ENCODE measurements at regions not wholly inside any gene's neighbourhood (a gene's known extent, or its start where the extent isn't known, plus 50 kb on each side); places are given as distances from the start of the nearest gene placed in this dataset.

DNA sequence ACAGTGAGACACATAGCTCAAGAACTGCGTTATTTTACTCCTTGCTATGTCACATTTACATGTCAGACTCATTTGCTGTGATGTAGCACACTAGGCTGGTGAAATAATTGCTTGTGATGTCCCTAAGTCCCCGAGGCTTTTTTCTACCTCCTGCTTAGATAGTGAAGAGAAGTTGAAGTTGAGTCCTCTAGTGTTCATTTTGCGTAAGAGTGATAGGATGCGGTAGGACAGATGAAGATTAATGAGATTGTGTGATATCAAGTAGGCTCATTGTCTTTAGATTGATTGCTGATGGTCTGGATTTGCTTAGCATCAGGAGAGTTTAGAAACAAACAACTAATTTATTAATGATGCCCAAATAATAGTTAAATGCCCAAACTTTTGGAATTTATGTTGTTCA is 173.6 kb upstream of the NUDT6 start:
- DNase-seq (ENCODE audit: low spot score): peak; percentile 30

DNA sequence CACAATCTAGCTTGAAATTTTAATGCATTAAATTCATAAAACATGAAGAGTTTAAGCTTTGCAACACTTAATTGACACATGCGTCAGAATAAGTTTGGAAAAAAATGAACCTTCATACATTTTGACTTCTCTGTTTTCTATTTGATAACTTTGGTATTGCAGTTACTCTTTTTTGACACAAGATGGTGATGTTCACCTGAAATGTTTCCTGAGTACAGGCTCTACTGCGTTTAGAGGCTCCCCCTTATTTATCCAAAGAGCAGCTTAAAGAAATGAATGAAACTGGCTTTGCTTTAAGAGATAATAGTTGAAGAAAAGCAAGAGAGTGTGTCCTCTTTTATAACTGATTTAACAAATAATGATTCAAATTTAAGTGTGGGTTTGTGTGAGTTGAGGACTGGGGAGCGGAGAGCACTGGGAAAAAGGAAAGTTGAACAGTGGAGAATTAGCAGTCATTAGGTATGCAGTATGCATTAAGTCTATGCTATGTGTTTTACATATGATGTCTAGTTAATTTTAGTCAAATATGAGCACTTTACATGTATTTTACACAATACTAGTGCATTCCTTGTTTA is 180.6 kb upstream of the NUDT6 start:
- peak; percentile 30 for DNase-seq (ENCODE audit: low spot score)

DNA sequence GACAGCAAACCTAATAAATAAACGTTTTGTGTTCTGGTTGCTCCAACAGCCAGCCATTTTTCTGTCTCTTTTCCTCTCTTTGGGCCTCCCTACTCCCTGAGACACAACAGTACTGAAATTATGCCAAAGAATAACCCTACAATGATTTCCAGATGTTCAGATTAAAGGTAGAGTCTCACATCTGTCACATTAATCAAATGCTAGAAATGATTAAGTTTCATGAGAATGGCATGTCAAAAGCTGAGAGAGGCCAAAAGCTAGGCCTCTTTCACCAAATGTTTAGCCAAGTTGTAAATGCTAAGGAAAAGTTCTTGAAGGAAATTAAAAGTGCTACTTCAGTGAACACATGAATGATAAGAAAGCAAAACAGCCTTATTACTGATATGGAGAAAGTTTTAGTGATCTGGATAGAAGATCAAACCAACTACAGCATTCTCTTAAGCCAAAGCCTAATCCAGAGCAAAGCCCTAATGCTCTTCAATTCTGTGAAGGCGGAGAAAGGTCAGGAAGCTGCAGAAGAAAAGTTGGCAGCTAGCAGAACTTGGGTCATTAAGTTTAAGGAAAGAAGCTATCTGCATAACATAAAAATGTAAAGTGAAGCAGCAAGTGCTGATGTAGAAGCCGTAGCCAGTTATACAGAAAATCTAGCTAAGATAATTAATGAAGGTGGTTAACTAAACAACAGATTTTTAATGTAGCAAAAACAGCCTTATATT is 182.1 kb upstream of the NUDT6 start:
- DNase-seq (ENCODE audit: low spot score): no peak

DNA sequence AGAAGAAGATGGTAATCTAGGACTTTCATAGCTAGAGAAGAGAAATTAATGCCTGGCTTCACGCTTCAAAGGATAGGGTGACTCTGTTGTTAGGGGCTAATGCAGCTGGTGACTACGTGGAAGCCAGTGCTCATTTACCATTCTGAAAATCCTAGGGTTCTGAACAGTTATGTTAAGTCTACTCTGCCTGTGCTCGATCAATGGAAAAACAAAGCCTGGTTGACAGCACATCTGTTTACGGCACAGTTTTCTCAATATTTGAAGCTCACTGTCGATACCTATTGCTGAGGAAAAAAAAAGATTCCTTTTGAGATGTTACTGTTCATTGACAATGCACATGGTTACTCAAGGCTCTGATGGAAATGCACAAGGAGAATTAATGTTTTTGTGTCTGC is 182.6 kb upstream of the NUDT6 start:
- DNase-seq (ENCODE audit: low spot score): no peak

DNA sequence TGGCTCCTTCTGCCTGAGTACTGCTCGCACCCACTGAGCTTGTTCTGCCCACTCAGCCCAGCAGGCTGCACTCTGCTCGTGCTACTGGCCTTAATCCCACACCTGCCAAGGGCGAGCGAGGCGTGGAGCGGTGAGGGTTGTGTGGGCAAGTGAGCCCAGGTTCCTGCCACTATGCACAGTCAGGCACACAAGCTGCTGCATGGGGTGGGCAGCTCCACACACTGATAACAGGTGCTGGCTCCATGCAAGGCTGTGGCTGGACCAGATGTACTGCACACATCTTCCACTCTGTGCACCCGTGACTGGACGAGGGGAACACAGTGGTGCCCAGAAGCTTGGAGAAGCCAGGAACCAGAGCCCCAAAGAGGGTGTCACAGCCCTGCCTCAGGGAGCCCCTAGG is 184.3 kb upstream of the NUDT6 start:
- no peak for DNase-seq (ENCODE audit: low spot score)

DNA sequence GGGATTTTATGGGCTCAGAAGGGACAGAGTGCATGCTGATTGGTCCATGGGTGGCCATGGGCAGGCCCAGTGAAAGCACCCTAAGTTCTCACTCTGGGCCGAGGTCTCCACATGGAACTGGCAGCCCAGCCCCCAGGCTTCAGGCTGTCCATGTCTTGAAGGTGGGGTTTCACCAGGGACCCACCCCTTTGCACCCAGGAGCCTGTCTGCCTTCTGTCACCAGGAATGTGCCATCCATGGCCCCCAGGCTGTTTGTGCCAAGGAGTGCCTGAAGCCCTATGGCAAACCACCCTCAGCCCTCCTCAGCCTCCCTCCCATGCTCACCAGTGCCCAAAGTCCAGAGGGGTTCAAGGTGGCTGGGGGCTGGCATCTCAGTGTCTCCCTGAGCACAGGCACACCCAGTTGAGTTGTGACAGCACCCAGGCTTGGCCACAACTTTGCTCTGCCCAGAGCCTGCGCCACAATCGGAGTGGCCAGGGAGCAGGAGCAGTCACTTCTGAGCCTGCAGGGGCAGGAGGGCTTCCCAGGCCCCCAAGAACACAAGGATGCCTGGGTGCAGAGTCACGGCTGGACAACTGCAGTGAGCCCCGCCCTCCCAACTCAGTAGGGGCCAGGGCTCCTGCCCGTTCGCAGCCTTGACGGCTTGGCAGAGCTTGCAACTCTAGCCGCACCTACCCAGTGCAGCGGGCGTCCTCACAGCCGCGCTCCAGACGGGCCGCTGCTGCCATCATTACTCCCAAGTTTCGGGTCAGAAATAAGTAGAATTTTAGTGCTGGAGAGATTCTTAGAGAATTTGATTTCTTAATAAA is 185.3 kb upstream of the NUDT6 start:
- no peak for DNase-seq (ENCODE audit: low spot score)

DNA sequence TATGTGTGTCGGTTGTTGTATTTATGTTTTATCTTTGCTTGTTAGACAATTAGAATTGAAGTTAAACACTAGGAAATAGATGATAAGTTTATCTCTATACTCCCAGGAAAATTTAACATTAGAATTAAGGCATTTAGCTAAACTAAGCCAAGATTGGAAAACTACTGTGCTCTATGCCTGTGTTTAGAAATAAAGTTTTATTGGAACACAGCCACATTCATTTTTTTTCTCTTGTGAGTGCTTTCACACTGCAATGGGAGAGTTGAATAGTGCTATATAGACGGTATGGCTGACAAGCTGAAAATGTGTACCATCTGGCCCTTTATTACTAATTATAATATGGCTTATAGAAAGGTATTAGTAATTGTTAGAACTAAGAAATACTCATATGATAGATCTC is 186.7 kb upstream of the NUDT6 start:
- no peak for DNase-seq (ENCODE audit: low spot score)

DNA sequence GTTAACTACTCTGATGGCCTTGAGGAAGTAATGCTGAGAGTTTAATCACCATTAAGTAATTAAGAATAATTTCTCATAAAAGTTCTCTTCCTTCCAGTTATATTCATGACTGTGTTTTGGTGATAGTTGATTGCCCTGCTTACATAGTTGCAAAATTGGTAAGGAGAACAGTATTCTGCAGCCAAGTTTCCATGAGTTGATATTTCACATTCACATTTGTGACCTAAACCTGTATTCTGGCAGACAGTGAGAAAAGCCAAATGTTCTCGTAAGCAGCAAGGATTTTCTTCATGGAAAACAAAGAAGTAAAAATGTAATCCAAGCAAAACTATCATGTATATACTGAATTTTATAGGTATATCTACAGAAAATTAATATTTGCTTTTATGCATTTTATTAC is 187.8 kb upstream of the NUDT6 start:
- DNase-seq (ENCODE audit: low spot score): no peak

DNA sequence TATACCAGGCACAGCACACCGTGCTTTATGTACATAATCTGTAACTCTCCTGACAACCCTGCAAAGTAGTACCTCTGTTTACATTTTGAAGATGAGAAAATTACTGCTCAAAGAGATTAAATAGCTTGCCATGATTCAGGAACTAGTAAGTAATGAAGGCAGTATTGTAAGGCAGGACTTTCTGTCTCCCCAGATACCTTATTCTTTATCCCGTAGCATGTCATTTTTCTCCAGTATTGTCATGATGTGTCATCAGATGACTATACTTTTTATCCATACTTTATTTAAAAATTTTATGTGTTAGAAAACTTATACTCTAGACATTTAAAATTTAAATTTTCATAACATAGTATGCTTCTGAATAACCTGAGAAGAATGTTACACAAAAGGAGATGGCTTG is 188.3 kb upstream of the NUDT6 start:
- DNase-seq (ENCODE audit: low spot score): no peak

DNA sequence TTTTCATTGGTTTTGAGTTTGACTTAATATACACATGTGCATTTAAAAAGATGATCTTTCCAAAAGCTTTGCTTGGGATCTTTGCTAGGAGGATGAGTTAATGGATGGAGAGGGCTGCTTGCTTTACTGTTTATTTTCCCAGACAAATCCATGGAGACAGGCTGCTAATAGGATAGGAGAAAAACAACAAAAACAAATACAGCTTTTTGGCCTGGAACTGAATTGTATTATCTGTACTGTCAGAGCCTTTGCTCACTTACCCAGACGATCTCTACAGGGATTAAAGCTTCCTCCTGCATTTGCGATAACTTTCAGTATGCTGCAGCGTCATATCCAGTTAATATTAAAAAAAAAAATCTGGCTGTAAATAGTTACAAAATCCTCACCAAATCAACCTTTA is 190.8 kb upstream of the NUDT6 start:
- DNase-seq (ENCODE audit: low spot score): no peak

DNA sequence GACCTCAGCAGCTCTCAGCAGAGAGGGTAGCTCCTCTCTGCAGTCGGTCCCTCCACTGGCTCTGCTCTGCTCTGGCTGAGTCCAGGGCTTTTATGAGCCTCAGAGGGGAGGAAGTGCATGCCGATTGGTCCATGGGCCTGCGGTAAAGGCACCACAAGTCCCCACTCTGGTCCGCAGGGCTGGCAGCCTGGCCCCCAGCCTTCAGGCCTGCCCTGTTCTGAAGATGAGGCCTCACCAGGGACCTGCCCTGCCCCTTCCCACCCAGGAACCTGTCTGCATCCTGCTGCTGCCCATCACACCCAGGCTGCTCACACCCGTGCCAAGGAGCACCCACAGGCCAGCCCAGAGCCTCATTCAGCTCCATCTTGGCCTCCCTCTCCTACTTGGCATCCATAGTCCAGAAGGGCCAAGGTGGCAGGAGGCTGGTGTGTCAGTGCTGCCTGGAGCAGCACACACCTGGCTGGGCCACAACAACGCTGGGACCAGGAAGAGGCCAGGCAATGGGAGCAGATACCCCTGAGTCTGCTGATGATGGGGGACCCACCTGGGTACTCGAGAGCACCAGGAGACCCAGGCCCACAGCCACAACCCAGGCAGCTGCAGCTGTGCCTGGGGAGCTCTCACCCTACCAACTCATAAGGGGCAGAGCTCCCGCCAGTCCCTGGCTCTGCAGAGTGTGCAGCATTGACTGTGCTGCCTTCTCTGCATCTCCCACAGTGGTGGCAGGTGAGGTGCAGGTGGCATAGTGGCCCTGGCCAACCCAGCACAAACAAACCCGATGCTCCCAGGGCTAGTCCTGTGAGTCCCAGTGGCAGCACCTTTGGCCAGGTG is 191.9 kb upstream of the NUDT6 start:
- no peak for DNase-seq (ENCODE audit: low spot score)

DNA sequence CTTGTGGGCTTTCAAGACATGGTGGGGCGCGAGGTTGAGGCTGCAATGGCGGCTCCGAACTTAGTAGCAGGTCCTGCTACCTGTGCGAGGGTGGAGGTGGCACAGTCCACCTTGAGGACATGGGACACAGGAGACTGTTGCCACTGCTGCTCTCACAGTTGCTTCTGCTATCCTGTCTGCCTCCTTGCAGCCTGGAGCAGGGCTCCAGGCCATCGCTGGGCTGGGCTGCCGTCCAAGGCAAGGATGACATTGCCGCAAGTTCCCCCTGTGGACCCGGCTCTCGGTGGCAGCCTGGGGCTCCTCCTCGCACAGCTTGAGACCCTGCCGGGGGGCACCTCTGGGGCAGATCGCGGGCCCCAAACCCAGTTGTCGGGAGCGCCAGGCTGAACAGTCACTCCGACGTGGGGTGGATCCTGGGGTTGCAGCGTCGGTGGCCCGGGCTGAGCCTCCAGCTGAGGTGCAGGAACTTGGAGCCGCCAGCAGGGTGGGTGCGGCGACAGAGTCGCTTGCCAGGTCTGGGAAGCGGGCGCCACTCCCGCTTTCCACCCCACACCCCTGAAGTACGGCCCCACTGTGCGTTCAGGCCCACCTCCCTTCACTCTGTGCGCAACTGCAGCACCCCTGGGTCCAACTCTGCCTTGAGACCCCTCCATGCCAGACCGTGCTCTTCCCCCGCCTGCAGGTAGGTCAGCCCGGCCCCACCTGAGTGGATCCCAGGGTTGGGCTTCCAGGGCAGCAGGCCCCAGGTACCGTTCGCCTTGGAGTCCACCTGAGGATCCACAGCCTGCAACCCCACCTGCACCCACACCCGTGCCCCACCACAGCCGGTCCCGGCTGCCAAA is 192.7 kb upstream of the NUDT6 start:
- DNase-seq (ENCODE audit: low spot score): no peak

DNA sequence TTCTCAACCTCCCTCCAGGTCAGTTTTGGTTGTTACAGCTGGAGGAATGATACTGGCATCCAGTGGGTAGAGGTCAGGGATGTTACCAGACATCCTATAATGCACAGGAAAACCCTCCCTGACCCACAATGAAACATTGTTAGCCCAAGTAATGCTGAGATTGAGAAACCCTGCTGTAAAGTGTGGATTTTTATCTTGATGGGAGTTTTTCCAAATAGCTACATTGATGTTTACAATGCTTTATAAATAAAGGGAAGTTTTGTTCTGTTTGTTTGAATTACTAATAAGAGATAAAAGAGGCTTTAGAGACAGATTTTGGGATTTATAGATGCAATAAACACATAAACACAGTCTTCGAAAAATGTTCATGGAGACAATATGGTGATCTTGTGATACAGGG is 194.0 kb upstream of the NUDT6 start:
- DNase-seq (ENCODE audit: low spot score): no peak

DNA sequence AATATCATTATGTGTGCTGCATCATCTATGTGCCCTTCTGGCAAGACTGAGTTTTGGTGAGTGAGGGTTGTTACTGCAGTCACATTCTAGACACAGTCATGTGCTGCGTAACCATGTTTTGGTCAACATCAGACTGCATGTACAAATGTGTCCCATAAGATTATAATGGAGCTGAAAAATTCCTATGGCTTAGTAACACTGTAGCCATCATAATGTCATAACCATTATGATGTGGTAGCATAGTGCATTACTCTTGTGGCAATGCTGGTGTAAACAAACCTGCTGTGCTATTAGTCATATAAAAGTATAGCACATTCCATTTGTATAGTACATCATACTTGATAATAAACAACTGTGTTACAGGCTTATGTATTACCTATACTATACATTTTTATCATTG is 198.1 kb upstream of the NUDT6 start:
- DNase-seq (ENCODE audit: low spot score): no peak

DNA sequence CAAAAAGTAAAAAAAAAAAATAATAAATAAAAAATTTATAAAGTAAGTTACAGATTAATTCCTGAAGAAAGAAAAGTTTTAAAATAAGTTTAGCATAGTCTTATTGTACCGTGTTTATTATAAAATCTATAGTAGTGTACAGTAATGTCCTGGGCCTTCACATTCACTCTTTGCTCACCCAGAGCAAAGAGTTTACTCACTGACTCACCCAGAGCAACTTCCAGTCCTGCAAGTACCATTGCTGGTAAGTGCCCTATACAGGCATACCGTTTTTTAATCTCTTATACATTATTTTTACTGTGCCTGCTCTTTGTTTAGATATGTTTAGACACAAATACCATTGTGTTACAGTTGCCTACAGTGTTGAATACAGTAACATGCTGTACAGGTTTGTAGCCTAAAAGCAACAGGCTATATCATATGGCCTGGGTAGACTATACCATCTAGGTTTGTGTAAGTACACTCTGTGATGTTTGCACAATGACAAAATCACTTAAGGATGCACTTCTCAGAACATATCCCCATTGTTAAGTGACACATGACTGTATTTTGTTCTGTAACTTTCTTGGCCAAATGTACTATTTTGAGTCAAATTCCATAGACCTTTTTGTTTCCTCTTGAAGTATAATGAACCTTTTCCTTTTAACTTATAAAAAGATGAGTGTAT is 199.0 kb upstream of the NUDT6 start:
- no peak for DNase-seq (ENCODE audit: low spot score)

DNA sequence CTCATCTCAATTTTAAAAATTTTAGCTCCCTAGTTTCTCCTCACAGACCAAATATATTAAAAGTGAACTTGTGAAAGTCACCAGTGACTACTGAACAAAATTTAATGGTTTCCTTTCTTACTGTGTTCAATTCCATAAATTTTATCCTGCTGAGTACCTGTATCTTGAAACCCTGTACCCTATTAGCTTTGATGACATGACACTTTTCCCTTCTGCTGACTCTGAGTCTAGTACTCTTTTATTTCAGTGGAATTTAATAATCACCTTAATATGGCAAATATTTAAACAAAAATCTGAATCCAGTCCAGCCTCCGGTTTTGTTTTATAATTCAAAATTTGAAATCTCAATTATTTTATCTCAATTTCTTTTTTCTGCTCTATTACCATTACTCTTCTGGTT is 203.1 kb upstream of the NUDT6 start:
- DNase-seq (ENCODE audit: low spot score): no peak

DNA sequence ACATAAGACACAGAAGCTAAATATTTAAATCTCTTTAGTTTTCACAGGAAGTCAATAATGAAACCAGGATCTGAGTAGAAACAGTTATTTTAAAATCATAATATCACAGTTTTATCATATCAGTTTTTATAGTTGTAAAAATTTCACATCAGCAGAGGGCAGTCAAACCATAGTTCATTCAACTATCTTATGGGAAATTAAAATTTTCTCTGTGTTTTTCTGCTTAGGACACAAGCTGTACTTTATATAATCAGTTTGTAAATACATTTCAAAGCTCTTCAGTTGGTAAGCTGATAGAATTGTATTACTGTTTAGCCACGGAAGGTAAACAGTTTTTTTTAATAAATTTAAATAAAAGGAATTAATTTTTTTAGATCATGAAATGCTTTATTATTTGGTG is 204.8 kb upstream of the NUDT6 start:
- no peak for DNase-seq (ENCODE audit: low spot score)

DNA sequence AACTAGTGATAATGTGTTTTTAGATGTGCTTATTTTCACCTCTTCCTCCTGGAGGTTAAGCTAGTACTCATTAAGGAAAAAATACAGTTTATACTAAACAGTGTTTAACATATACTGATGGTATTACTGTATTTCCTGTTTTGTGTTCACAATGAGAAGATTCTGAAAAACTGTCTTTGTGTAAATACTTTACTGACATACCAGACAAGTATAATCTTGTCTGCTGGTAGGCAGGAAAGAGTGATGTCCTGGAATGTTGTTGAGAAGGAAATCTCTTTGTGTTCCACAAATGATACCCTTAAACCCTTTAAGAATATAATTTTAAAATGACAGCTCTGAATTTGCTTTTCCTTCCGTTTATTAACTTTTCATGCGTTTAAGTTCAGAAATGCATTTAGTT is 205.5 kb upstream of the NUDT6 start:
- no peak for DNase-seq (ENCODE audit: low spot score)

DNA sequence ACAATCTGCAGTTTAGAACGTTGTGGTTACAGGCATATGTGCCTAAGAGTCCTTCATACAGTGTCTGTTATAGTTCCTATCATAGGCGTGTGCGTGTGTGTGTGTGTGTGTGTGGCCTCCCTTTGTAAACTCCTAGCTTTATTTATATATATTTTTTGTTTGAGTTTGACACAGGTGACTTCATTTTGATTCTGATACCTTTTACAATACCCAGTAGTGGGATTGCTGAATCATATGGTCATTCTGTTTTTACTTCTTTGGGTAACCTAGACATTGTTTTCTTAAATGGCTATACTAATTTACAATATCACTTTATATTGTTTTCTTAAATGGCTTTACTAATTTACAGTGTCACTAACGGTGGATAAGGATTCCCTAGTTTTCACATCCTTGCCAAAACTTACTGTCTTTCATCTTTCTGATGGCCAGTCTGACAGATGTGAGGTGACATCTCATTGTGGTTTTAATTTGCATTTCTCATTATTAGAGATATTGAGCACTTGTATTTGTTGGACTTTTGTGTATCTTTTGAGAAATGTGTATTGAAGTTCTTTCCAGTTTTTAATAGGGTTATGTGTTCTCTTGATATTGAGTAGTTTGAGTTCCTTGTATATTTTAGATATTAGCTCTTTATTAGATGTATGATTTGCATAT is 211.1 kb upstream of the NUDT6 start:
- DNase-seq (ENCODE audit: low spot score): no peak

DNA sequence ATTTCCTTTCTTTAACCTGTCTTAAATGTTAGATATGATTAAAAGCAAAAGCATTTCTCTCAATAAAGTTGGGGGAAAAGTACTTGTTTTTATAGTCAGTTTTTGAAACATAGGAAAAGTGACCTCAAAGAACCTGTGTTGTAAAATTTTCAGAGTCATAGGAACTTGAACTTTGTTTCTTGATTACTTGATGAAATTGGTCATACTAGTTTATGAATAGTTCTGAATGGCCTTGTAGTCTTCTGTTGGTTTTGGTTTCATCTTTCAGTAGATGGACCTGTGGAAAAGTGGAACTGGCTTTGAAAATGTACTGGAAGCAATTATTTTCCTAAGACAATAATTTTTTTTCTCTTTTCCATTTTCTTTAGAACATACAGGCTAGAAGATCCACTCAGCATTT is 222.2 kb upstream of the NUDT6 start:
- DNase-seq (ENCODE audit: low spot score): no peak
